Prostate gland (tissue), 2 donors: ENCODE measurements at regions not wholly inside any gene's neighbourhood (a gene's known extent, or its start where the extent isn't known, plus 50 kb on each side); places are given as distances from the start of the nearest gene placed in this dataset.

Source experiments
- POLR2A ChIP-seq: fragments of 450-650 bp; IDR thresholded peaks from one replicate; pipeline ENCODE4 v1.6.1; 2016; ENCODE audit warnings: antibody characterized with exemption, mild to moderate bottlenecking
- POLR2AphosphoS5 ChIP-seq: sonication (generic); formaldehyde crosslinking; IDR thresholded peaks from one replicate; pipeline ENCODE4 v1.6.1; 2017; ENCODE audit warnings: antibody characterized with exemption
- TF ChIP-seq, protein P1 (sequence below), 4 experiments: fragments of 200-600 bp in 2 of 4; fragments of 450-650 bp in 2 of 4; sonication (generic) in 2 of 4; IDR thresholded peaks; 1 replicate in 3 of 4; 2 replicates in 1 of 4; pipeline ENCODE4 v1.5.1; 2016 to 2019; ENCODE audit warnings: antibody characterized with exemption in 4 of 4, mild to moderate bottlenecking in 2 of 4, moderate library complexity in 2 of 4

DNA sequence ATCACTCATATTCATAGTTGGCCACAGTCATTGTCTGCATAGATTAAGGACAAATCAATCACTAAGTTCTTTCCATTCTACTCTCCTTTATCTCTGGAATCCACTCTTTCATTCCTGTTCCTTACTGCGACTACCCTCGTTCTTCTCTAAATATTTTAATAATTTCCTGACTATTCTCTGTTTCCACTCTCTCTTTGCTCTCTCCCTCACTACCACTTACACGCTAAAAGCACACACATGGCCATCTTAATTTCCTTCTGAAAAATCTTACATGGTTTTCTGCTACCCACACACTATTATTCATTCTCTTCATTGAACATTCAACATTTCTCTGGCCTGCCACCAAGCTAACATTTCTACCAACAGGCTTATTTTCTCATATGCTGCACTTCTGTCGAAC is 279.6 kb upstream of the PLSCR5 start:
- TF ChIP-seq, protein P1, sequence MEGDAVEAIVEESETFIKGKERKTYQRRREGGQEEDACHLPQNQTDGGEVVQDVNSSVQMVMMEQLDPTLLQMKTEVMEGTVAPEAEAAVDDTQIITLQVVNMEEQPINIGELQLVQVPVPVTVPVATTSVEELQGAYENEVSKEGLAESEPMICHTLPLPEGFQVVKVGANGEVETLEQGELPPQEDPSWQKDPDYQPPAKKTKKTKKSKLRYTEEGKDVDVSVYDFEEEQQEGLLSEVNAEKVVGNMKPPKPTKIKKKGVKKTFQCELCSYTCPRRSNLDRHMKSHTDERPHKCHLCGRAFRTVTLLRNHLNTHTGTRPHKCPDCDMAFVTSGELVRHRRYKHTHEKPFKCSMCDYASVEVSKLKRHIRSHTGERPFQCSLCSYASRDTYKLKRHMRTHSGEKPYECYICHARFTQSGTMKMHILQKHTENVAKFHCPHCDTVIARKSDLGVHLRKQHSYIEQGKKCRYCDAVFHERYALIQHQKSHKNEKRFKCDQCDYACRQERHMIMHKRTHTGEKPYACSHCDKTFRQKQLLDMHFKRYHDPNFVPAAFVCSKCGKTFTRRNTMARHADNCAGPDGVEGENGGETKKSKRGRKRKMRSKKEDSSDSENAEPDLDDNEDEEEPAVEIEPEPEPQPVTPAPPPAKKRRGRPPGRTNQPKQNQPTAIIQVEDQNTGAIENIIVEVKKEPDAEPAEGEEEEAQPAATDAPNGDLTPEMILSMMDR (IDR thresholded peaks at IDR 0.05): no peak
- TF ChIP-seq POLR2AphosphoS5 (no peak), POLR2A (no peak)
